Neural progenitor cell (in vitro differentiated cells): ENCODE measurements at regions not wholly inside any gene's neighbourhood (a gene's known extent, or its start where the extent isn't known, plus 50 kb on each side); places are given as distances from the start of the nearest gene placed in this dataset.

Experiments
- CTCF ChIP-seq: fragments of 200-600 bp; sonication (generic); IDR thresholded peaks from 2 replicates; pipeline ENCODE4 v1.5.1; 2017; ENCODE audit warnings: antibody characterized with exemption, mild to moderate bottlenecking
- EZH2 ChIP-seq: fragments of 200-600 bp; sonication (generic); IDR thresholded peaks from 2 replicates; pipeline ENCODE4 v1.6.1; 2017; ENCODE audit warnings: antibody characterized with exemption, mild to moderate bottlenecking, moderate library complexity

GRCh38 chr6:18640754-18641153 lies 253.6 kb downstream of the RNF144B start:
- TF ChIP-seq CTCF (no peak), EZH2 (no peak)
